H7 (cell line): ENCODE measurements at regions not wholly inside any gene's neighbourhood (a gene's known extent, or its start where the extent isn't known, plus 50 kb on each side); places are given as distances from the start of the nearest gene placed in this dataset.
A peak's percentile ranks its signal among the peaks of the same experiment; 100 is the strongest.

ENCODE experiments used
- DNase-seq: peaks from one replicate; pipeline ENCODE4 v3.0.0; 2012
- H3K27me3 ChIP-seq: 2 replicates; pipeline ENCODE4 v1.6.0; 2011; ENCODE audit warnings: mild to moderate bottlenecking, low read length; ENCODE audit not compliant: control insufficient read depth, insufficient read depth
- H3K36me3 ChIP-seq: replicated peaks from 2 replicates; pipeline ENCODE4 v1.5.1; 2011; ENCODE audit warnings: low read length; ENCODE audit not compliant: control insufficient read depth, insufficient read depth
- H3K4me3 ChIP-seq: 2 replicates; pipeline ENCODE4 v1.5.1; 2011; ENCODE audit warnings: low read depth, mild to moderate bottlenecking, control low read depth, low read length, moderate library complexity; ENCODE audit not compliant: insufficient read depth

- Histone ChIP-seq H3K27me3 (no peaks in the 10 kb centered on the region), H3K4me3 (no peak overlapping the region), H3K36me3 (no peaks in the 10 kb centered on the region)
- no peak for DNase-seq
These were observed 147.9 kb downstream of the UNC5CL start for GRCh38 chr6:40891131-40891530.

GRCh38 chr6:40889137-40889832 lies 149.7 kb downstream of the UNC5CL start:
- H3K4me3 ChIP-seq: no peak overlapping the region
- no peak for DNase-seq
- H3K27me3 ChIP-seq: no peaks in the 10 kb centered on the region
- H3K36me3 ChIP-seq: no peaks in the 10 kb centered on the region

GRCh38 chr6:40888456-40888990 lies 150.5 kb downstream of the UNC5CL start:
- no peak for DNase-seq
- Histone ChIP-seq H3K36me3 (no peaks in the 10 kb centered on the region), H3K27me3 (no peaks in the 10 kb centered on the region), H3K4me3 (no peak overlapping the region)

- no peak for DNase-seq
- Histone ChIP-seq H3K27me3 (no peaks in the 10 kb centered on the region), H3K36me3 (no peaks in the 10 kb centered on the region), H3K4me3 (no peak overlapping the region)
These were observed 151.2 kb downstream of the UNC5CL start for GRCh38 chr6:40887792-40888340.

GRCh38 chr6:40887079-40887791 lies 151.8 kb downstream of the UNC5CL start:
- no peaks in the 10 kb centered on the region for H3K36me3 ChIP-seq
- H3K4me3 ChIP-seq: no peak overlapping the region
- no peaks in the 10 kb centered on the region for H3K27me3 ChIP-seq
- DNase-seq: peak; percentile 42

- no peak overlapping the region for H3K4me3 ChIP-seq
- no peaks in the 10 kb centered on the region for H3K27me3 ChIP-seq
- no peak for DNase-seq
- no peaks in the 10 kb centered on the region for H3K36me3 ChIP-seq
These were observed 153.8 kb downstream of the UNC5CL start for GRCh38 chr6:40885139-40885774.

- no peak for DNase-seq
- no peaks in the 10 kb centered on the region for H3K36me3 ChIP-seq
- no peak overlapping the region for H3K4me3 ChIP-seq
- H3K27me3 ChIP-seq: no peaks in the 10 kb centered on the region
These were observed 156.6 kb downstream of the UNC5CL start for GRCh38 chr6:40882323-40882997.

GRCh38 chr6:40881501-40881900 lies 157.5 kb downstream of the UNC5CL start:
- Histone ChIP-seq H3K36me3 (no peaks in the 10 kb centered on the region), H3K4me3 (no peak overlapping the region), H3K27me3 (no peaks in the 10 kb centered on the region)
- DNase-seq: no peak

GRCh38 chr6:40880906-40881305 lies 158.1 kb downstream of the UNC5CL start:
- no peak overlapping the region for H3K4me3 ChIP-seq
- no peak for DNase-seq
- no peaks in the 10 kb centered on the region for H3K36me3 ChIP-seq
- no peaks in the 10 kb centered on the region for H3K27me3 ChIP-seq

- no peak overlapping the region for H3K4me3 ChIP-seq
- H3K27me3 ChIP-seq: no peaks in the 10 kb centered on the region; the same call in 1 of the 2 replicates
- no peak for DNase-seq
- no peaks in the 10 kb centered on the region for H3K36me3 ChIP-seq
These were observed 159.9 kb downstream of the UNC5CL start for GRCh38 chr6:40879169-40879568.

GRCh38 chr6:40877362-40877761 lies 161.7 kb downstream of the UNC5CL start:
- Histone ChIP-seq H3K4me3 (no peak overlapping the region), H3K27me3 (no peaks in the 10 kb centered on the region; the same call in 1 of the 2 replicates), H3K36me3 (no peaks in the 10 kb centered on the region)
- no peak for DNase-seq

- no peaks in the 10 kb centered on the region; the same call in 1 of the 2 replicates for H3K27me3 ChIP-seq
- H3K36me3 ChIP-seq: no peaks in the 10 kb centered on the region
- no peak for DNase-seq
- no peak overlapping the region for H3K4me3 ChIP-seq
These were observed 162.7 kb downstream of the UNC5CL start for GRCh38 chr6:40876336-40876735.

- H3K4me3 ChIP-seq: no peak overlapping the region
- H3K36me3 ChIP-seq: no peaks in the 10 kb centered on the region
- DNase-seq: peak; percentile 47
- H3K27me3 ChIP-seq: no peaks in the 10 kb centered on the region; the same call in 1 of the 2 replicates
These were observed 164.5 kb downstream of the UNC5CL start for GRCh38 chr6:40874495-40874894.

- Histone ChIP-seq H3K4me3 (no peak overlapping the region), H3K36me3 (no peaks in the 10 kb centered on the region), H3K27me3 (no peaks in the 10 kb centered on the region; the same call in 1 of the 2 replicates)
- DNase-seq: no peak
These were observed 167.6 kb downstream of the UNC5CL start for GRCh38 chr6:40871424-40871823.
